ENCODE measurements at regions not wholly inside any gene's neighbourhood (a gene's known extent, or its start where the extent isn't known, plus 50 kb on each side); places are given as distances from the start of the nearest gene placed in this dataset.

- CTCF ChIA-PET: no interaction called here
- no peak for DNase-seq (ENCODE audit: extremely low spot score)
- TF ChIP-seq ELF4 (IDR thresholded peaks at IDR 0.05) (no peak), PKNOX1 (IDR thresholded peaks at IDR 0.05) (no peak), FOXA1 (IDR thresholded peaks at IDR 0.05) (no peak), HDGF (IDR thresholded peaks at IDR 0.05; ENCODE audit: borderline replicate concordance) (no peak), NFRKB (IDR thresholded peaks at IDR 0.05) (no peak), SP1 (IDR thresholded peaks at IDR 0.05) (no peak), BHLHE40 (IDR thresholded peaks at IDR 0.05; ENCODE audit: borderline replicate concordance) (no peak), LEF1 (IDR thresholded peaks at IDR 0.05; ENCODE audit: borderline replicate concordance) (no peak), ZNF384 (IDR thresholded peaks at IDR 0.05) (no peak), SUZ12 (IDR thresholded peaks at IDR 0.05) (no peak), ARNT (IDR thresholded peaks at IDR 0.05) (no peak), FOXM1 (IDR thresholded peaks at IDR 0.05; ENCODE audit: borderline replicate concordance) (no peak), TARDBP (IDR thresholded peaks at IDR 0.05) (no peak), CTBP1 (IDR thresholded peaks at IDR 0.05; ENCODE audit: borderline replicate concordance) (no peak), FOXK2 (IDR thresholded peaks at IDR 0.05) (no peak)
- POLR2A ChIA-PET: no interaction called here
Measured at GRCh38 chr20:7196481-7196880, 429.0 kb downstream of the BMP2 start.

DNA sequence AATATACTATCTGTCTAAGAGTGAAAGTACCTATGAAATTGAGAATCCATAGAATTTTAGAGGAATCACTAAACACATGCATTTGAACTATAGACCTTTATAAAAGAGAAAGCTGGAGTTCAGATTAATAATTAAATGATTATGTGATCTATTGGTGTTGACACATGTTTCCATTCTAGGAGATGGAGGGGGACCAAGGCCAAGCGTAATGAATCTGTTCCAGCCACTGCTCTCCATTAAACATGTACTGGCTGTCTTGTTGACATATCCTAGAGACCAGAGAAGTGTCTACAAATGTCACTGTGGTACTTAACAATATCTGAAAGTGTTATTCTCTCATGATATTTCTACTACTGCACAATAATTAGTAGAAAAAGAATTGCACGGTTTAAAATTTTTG is 432.4 kb downstream of the BMP2 start:
- POLR2A ChIA-PET: no interaction called here
- CTCF ChIA-PET: no interaction called here
- no peak for DNase-seq (ENCODE audit: extremely low spot score)
- no peak for TF ChIP-seq HDGF (IDR thresholded peaks at IDR 0.05; ENCODE audit: borderline replicate concordance)
- no peak for TF ChIP-seq FOXK2 (IDR thresholded peaks at IDR 0.05)
- no peak for TF ChIP-seq CTBP1 (IDR thresholded peaks at IDR 0.05; ENCODE audit: borderline replicate concordance)
- TF ChIP-seq PKNOX1 (IDR thresholded peaks at IDR 0.05): no peak
- TF ChIP-seq ZNF384 (IDR thresholded peaks at IDR 0.05): no peak
- TF ChIP-seq ARNT (IDR thresholded peaks at IDR 0.05): no peak
- TF ChIP-seq TARDBP (IDR thresholded peaks at IDR 0.05): no peak
- TF ChIP-seq SP1 (IDR thresholded peaks at IDR 0.05): no peak

- POLR2A ChIA-PET: no interaction called here
- CTCF ChIA-PET: no interaction called here
- no peak for TF ChIP-seq SUZ12 (IDR thresholded peaks at IDR 0.05)
- TF ChIP-seq TARDBP (IDR thresholded peaks at IDR 0.05): no peak
- TF ChIP-seq L3MBTL2 (conservative IDR thresholded peaks at IDR 0.05): no peak
- TF ChIP-seq SP1 (IDR thresholded peaks at IDR 0.05): no peak
- no peak for TF ChIP-seq HDGF (IDR thresholded peaks at IDR 0.05; ENCODE audit: borderline replicate concordance)
- TF ChIP-seq BHLHE40 (IDR thresholded peaks at IDR 0.05; ENCODE audit: borderline replicate concordance): no peak
- no peak for TF ChIP-seq FOXM1 (IDR thresholded peaks at IDR 0.05; ENCODE audit: borderline replicate concordance)
- TF ChIP-seq FOXA1 (IDR thresholded peaks at IDR 0.05): no peak
- TF ChIP-seq ELF4 (IDR thresholded peaks at IDR 0.05): no peak
- no peak for TF ChIP-seq FOXK2 (IDR thresholded peaks at IDR 0.05)
- no peak for DNase-seq (ENCODE audit: extremely low spot score)
Measured at GRCh38 chr20:7207186-7207798, 439.8 kb downstream of the BMP2 start.

DNA sequence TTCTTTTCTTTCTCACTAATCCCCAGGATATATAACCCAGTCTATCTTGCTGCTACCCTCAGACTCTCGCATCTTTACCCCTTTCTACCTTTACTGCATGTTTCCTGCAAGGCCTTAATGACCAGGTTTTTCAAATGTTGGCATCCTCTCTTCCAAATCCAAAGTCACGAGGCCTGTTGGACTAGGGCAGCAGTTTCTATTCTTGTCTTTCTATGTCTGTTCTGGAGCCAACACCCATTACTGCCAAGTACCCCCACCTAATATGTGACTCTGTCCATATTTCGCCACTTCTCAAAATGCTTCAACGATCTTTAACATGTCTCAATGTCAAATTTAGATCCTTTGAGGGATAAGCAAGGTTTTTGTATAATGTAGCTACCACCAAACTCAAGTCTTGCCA is 443.4 kb downstream of the BMP2 start:
- ChIA-PET POLR2A (no interaction called here), CTCF (no interaction called here)
- no peak for TF ChIP-seq CTBP1 (IDR thresholded peaks at IDR 0.05; ENCODE audit: borderline replicate concordance)
- no peak for TF ChIP-seq FOXA1 (IDR thresholded peaks at IDR 0.05)
- no peak for TF ChIP-seq PKNOX1 (IDR thresholded peaks at IDR 0.05)
- no peak for TF ChIP-seq HDGF (IDR thresholded peaks at IDR 0.05; ENCODE audit: borderline replicate concordance)
- TF ChIP-seq TARDBP (IDR thresholded peaks at IDR 0.05): no peak
- DNase-seq (ENCODE audit: extremely low spot score): no peak

- no peak for DNase-seq (ENCODE audit: extremely low spot score)
- ChIA-PET POLR2A (no interaction called here), CTCF (no interaction called here)
- no peak for TF ChIP-seq ZNF384 (IDR thresholded peaks at IDR 0.05)
- no peak for TF ChIP-seq NFRKB (IDR thresholded peaks at IDR 0.05)
- TF ChIP-seq FOXA1 (IDR thresholded peaks at IDR 0.05): no peak
- no peak for TF ChIP-seq BHLHE40 (IDR thresholded peaks at IDR 0.05; ENCODE audit: borderline replicate concordance)
- TF ChIP-seq FOXM1 (IDR thresholded peaks at IDR 0.05; ENCODE audit: borderline replicate concordance): no peak
- TF ChIP-seq ARNT (IDR thresholded peaks at IDR 0.05): no peak
- TF ChIP-seq LEF1 (IDR thresholded peaks at IDR 0.05; ENCODE audit: borderline replicate concordance): no peak
- no peak for TF ChIP-seq CTBP1 (IDR thresholded peaks at IDR 0.05; ENCODE audit: borderline replicate concordance)
- TF ChIP-seq L3MBTL2 (conservative IDR thresholded peaks at IDR 0.05): no peak
- no peak for TF ChIP-seq TARDBP (IDR thresholded peaks at IDR 0.05)
- TF ChIP-seq SP1 (IDR thresholded peaks at IDR 0.05): no peak
- TF ChIP-seq FOXK2 (IDR thresholded peaks at IDR 0.05): no peak
- TF ChIP-seq HDGF (IDR thresholded peaks at IDR 0.05; ENCODE audit: borderline replicate concordance): no peak
- TF ChIP-seq SUZ12 (IDR thresholded peaks at IDR 0.05): no peak
Measured at GRCh38 chr20:7214081-7214740, 446.7 kb downstream of the BMP2 start.

DNA sequence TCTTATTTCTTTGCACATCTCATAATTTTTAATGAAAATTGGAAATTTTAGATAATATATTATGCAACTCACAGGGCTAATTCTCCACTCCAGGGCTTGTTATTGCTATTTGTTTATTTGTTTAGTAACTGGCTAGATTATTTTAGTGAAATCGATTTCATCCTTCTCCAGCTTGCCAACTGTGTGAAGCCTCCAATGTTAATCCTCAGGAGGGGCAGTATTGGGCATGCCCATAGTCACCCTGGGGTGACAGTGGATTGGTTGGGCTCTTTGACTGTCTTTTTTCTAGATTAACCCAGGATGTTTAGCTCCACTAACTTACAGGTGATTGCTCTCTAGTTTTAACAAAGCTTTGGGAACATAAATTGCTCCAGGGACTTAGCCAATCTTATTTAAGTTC is 450.1 kb downstream of the BMP2 start:
- no peak for DNase-seq (ENCODE audit: extremely low spot score)
- ChIA-PET CTCF (no interaction called here), POLR2A (no interaction called here)
- TF ChIP-seq FOXK2 (IDR thresholded peaks at IDR 0.05) (no peak), SP1 (IDR thresholded peaks at IDR 0.05) (no peak), FOXA1 (IDR thresholded peaks at IDR 0.05) (no peak), PKNOX1 (IDR thresholded peaks at IDR 0.05) (no peak), HDGF (IDR thresholded peaks at IDR 0.05; ENCODE audit: borderline replicate concordance) (no peak), SUZ12 (IDR thresholded peaks at IDR 0.05) (no peak)
